ENCODE measurements at regions not wholly inside any gene's neighbourhood (a gene's known extent, or its start where the extent isn't known, plus 50 kb on each side); places are given as distances from the start of the nearest gene placed in this dataset.

GRCh38 chr11:70675697-70676374, 277.5 kb downstream of the CTTN start:
- DNase-seq (ENCODE audit: low read depth): peak; percentile 11

GRCh38 chr11:70677232-70677916, 279.0 kb downstream of the CTTN start:
- no peak for DNase-seq (ENCODE audit: low read depth)

GRCh38 chr11:70678931-70679900, 280.9 kb downstream of the CTTN start:
- DNase-seq (ENCODE audit: low read depth): no peak

GRCh38 chr11:70680781-70681281, 282.5 kb downstream of the CTTN start:
- no peak for DNase-seq (ENCODE audit: low read depth)

GRCh38 chr11:70682056-70682455, 283.7 kb downstream of the CTTN start:
- no peak for DNase-seq (ENCODE audit: low read depth)

GRCh38 chr11:70682760-70683159, 284.4 kb downstream of the CTTN start:
- no peak for DNase-seq (ENCODE audit: low read depth)

- no peak for DNase-seq (ENCODE audit: low read depth)
Observed at GRCh38 chr11:70687716-70688115, 289.4 kb downstream of the CTTN start.

GRCh38 chr11:70688142-70688541, 289.8 kb downstream of the CTTN start:
- no peak for DNase-seq (ENCODE audit: low read depth)

- DNase-seq (ENCODE audit: low read depth): no peak
Observed at GRCh38 chr11:70689764-70690163, 291.4 kb downstream of the CTTN start.

GRCh38 chr11:70692131-70692530, 293.8 kb downstream of the CTTN start:
- no peak for DNase-seq (ENCODE audit: low read depth)

GRCh38 chr11:70694371-70694770, 296.0 kb downstream of the CTTN start:
- DNase-seq (ENCODE audit: low read depth): no peak

GRCh38 chr11:70695086-70695960, 297.0 kb downstream of the CTTN start:
- DNase-seq (ENCODE audit: low read depth): no peak

GRCh38 chr11:70696076-70696475, 297.7 kb downstream of the CTTN start:
- no peak for DNase-seq (ENCODE audit: low read depth)

GRCh38 chr11:70696564-70696963, 298.2 kb downstream of the CTTN start:
- no peak for DNase-seq (ENCODE audit: low read depth)

GRCh38 chr11:70697701-70698100, 299.4 kb downstream of the CTTN start:
- no peak for DNase-seq (ENCODE audit: low read depth)

GRCh38 chr11:70698871-70699270, 300.5 kb downstream of the CTTN start:
- no peak for DNase-seq (ENCODE audit: low read depth)

GRCh38 chr11:70699294-70700221, 301.2 kb downstream of the CTTN start:
- no peak for DNase-seq (ENCODE audit: low read depth)

GRCh38 chr11:70700453-70700852, 302.1 kb downstream of the CTTN start:
- no peak for DNase-seq (ENCODE audit: low read depth)

- DNase-seq (ENCODE audit: low read depth): no peak
Observed at GRCh38 chr11:70700871-70701270, 302.5 kb downstream of the CTTN start.

- no peak for DNase-seq (ENCODE audit: low read depth)
Observed at GRCh38 chr11:70702040-70702648, 303.8 kb downstream of the CTTN start.
